GM12878 (cell line): ENCODE measurements at regions not wholly inside any gene's neighbourhood (a gene's known extent, or its start where the extent isn't known, plus 50 kb on each side); places are given as distances from the start of the nearest gene placed in this dataset.

Experiments used
- ATAC-seq: fragments of 200-7000 bp; cut with Tn5 transposase; 3 replicates; pipeline ENCODE4 v1.9.1; 2020; ENCODE audit warnings: mild to moderate bottlenecking, moderate library complexity
- BruUV-seq: library from RNA; stranded (reverse); fragments of 400-500 nt; replicated peaks from 2 replicates; lab custom pipeline; 2021; lab: Mats Ljungman, UMichigan
- CTCF ChIA-PET: fragments of 300-600 bp; sonication (Branson Sonifier 250); formaldehyde crosslinking; extraction: SDS; loops from one replicate; lab custom pipeline; 2021; ENCODE audit warnings: inconsistent platforms; lab: Yijun Ruan, JAX
- POLR2A ChIA-PET: fragments of 350-600 bp; formaldehyde crosslinking; extraction: SDS; loops from one replicate; lab custom pipeline; 2021; ENCODE audit warnings: inconsistent platforms; lab: Charles Lee
- RAD21 ChIA-PET: fragments of 300-600 bp; sonication (Branson Sonifier 250); formaldehyde crosslinking; loops from one replicate; lab custom pipeline; 2023; ENCODE audit warnings: antibody characterized with exemption; ENCODE audit not compliant: unreplicated experiment; lab: Charles Lee
- SMC1A ChIA-PET: fragments of 300-600 bp; sonication (Branson Sonifier 250); formaldehyde crosslinking; loops from one replicate; lab custom pipeline; 2023; ENCODE audit not compliant: unreplicated experiment, uncharacterized antibody; lab: Charles Lee
- DNase-seq: peaks from one replicate; pipeline ENCODE4 v3.0.0-alpha.2; 2011; ENCODE audit warnings: low read depth, low spot score
- FAIRE-seq: peaks from 3 replicates; lab custom pipeline; 2011; peaks lifted over from hg19 to GRCh38; lab: Jason Lieb, UNC
- H2AFZ ChIP-seq: 2 replicates; pipeline ENCODE4 v1.6.0; 2011; ENCODE audit warnings: low read depth, low read length, control low read depth; ENCODE audit not compliant: control insufficient read depth
- H3K27ac ChIP-seq: 2 replicates; pipeline ENCODE4 v1.5.1; 2011; ENCODE audit warnings: control low read depth; ENCODE audit not compliant: control insufficient read depth, insufficient read depth
- H3K27me3 ChIP-seq, 2 experiments: replicated peaks in 1 of 2; 2 replicates each; pipeline versions ENCODE4 v1.6.0 to v1.6.1; 2011; ENCODE audit warnings: low read length in 1 of 2; ENCODE audit not compliant: control insufficient read depth in 2 of 2, insufficient read depth in 2 of 2
- H3K36me3 ChIP-seq, 2 experiments: 2 replicates each; pipeline ENCODE4 v1.5.1; 2011; ENCODE audit warnings: low read length in 1 of 2; ENCODE audit not compliant: control insufficient read depth in 2 of 2, insufficient read depth in 2 of 2
- H3K4me1 ChIP-seq: 2 replicates; pipeline ENCODE4 v1.6.1; 2011; ENCODE audit warnings: mild to moderate bottlenecking, low read length, moderate library complexity, mixed read lengths; ENCODE audit not compliant: control insufficient read depth, insufficient read depth
- H3K4me2 ChIP-seq: 2 replicates; pipeline ENCODE4 v1.6.0; 2011; ENCODE audit warnings: control low read depth; ENCODE audit not compliant: control insufficient read depth, insufficient read depth
- H3K4me3 ChIP-seq: fragments of 200-600 bp; sonication (generic); 2 replicates; pipeline ENCODE4 v1.5.1; 2016
- H3K79me2 ChIP-seq: 2 replicates; pipeline ENCODE4 v1.6.0; 2011; ENCODE audit warnings: low read length; ENCODE audit not compliant: control insufficient read depth, insufficient read depth
- H3K9ac ChIP-seq: 2 replicates; pipeline ENCODE4 v1.8.0; 2011; ENCODE audit warnings: low read length, control low read depth, mixed read lengths; ENCODE audit not compliant: control insufficient read depth, insufficient read depth
- H3K9me3 ChIP-seq: replicated peaks from 3 replicates; pipeline ENCODE4 v1.5.1; 2011; ENCODE audit warnings: mild to moderate bottlenecking, low read length; ENCODE audit not compliant: control insufficient read depth, insufficient read depth
- H4K20me1 ChIP-seq: 2 replicates; pipeline ENCODE4 v1.6.0; 2011; ENCODE audit not compliant: control insufficient read depth, insufficient read depth
- BMI1 ChIP-seq: fragments of 450-650 bp; IDR thresholded peaks from 2 replicates; pipeline ENCODE4 v1.6.1; 2016; ENCODE audit warnings: mild to moderate bottlenecking, moderate library complexity, borderline replicate concordance
- CBX5 ChIP-seq: sonication (generic); IDR thresholded peaks from 2 replicates; pipeline ENCODE4 v1.6.1; 2016; ENCODE audit warnings: low read depth, moderate library complexity, mild to moderate bottlenecking, inconsistent platforms
- CTCF ChIP-seq, 3 experiments: IDR thresholded peaks in 2 of 3; conservative IDR thresholded peaks in 1 of 3; 2 replicates each; pipeline ENCODE4 v1.5.1; 2011; ENCODE audit warnings: low read depth in 3 of 3, low read length in 3 of 3, mild to moderate bottlenecking in 3 of 3, control low read depth in 2 of 3, moderate library complexity in 2 of 3, inconsistent platforms in 1 of 3, mixed read lengths in 1 of 3; ENCODE audit not compliant: control insufficient read depth in 2 of 3, insufficient read depth in 1 of 3; ENCODE audit errors: extremely low read depth in 1 of 3
- GABPA ChIP-seq: IDR thresholded peaks from 2 replicates; pipeline ENCODE4 v1.6.1; 2014; ENCODE audit warnings: antibody characterized with exemption, low read depth, mild to moderate bottlenecking, inconsistent platforms
- NFXL1 ChIP-seq: fragments of 450-650 bp; IDR thresholded peaks from 2 replicates; pipeline ENCODE4 v1.6.1; 2017; ENCODE audit warnings: antibody characterized with exemption, mild to moderate bottlenecking, borderline replicate concordance
- NR2F1 ChIP-seq: fragments of 450-650 bp; conservative IDR thresholded peaks from 2 replicates; pipeline ENCODE4 v1.6.1; 2017; ENCODE audit warnings: mild to moderate bottlenecking
- SIN3A ChIP-seq: IDR thresholded peaks from 2 replicates; pipeline ENCODE4 v1.6.1; 2012; ENCODE audit warnings: low read depth, low read length, improper control_type of control experiment
- SPI1 ChIP-seq: IDR thresholded peaks from 2 replicates; pipeline ENCODE4 v1.6.1; 2011; ENCODE audit warnings: low read depth, mild to moderate bottlenecking, low read length, moderate library complexity, borderline replicate concordance; ENCODE audit not compliant: insufficient read depth
- TCF12 ChIP-seq: IDR thresholded peaks from 2 replicates; pipeline ENCODE4 v1.6.1; 2011; ENCODE audit warnings: low read depth, mild to moderate bottlenecking, low read length
- WGBS: methylation state at CpG from one replicate; pipeline ENCODE4 v1.1.6; 2016; ENCODE audit warnings: low lambda C conversion rate; ENCODE audit not compliant: insufficient replicate concordance, insufficient coverage; ENCODE audit errors: missing lambda C conversion rate; 5-methylcytosine and 5-hydroxymethylcytosine counted together
- in situ Hi-C: fragments of 300-500 bp; cut with MboI; formaldehyde crosslinking; loops from 9 replicates; pipeline ENCODE4 v1.14.3; 2018; ENCODE audit warnings: mixed read lengths
- intact Hi-C: fragments of 100-400 bp; cut with micrococcal nuclease; formaldehyde crosslinking; loops from one replicate; pipeline ENCODE4 v1.14.2; 2022; ENCODE audit not compliant: unreplicated experiment
- TF ChIP-seq, protein P1 (sequence below): fragments of 450-650 bp; conservative IDR thresholded peaks from 2 replicates; pipeline ENCODE4 v1.6.1; 2017; ENCODE audit warnings: mild to moderate bottlenecking, moderate library complexity

DNA sequence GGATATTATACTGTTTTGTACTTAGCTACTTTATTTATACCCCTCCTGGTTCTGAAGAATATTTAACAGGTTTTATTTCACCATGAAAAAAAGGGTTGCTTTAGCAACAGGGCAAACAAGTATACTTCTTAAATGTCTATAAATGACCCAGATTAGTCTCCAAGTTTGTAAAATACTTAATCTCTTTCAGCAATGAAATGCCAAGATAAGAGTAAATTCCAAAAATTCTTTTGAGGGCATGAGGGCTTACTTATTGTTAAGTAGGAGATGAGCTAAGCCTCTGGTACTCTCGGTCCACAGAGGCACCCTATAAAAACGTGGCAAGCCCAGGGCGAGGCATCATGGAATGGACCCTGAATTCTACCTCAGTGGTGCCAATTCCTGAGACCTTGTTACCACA, 264.8 kb upstream of the NSMCE3 start:
- ChIA-PET CTCF (no interaction called here), SMC1A (no interaction called here), RAD21 (no interaction called here), POLR2A (no interaction called here)
- Histone ChIP-seq H3K36me3 (no peaks in the 10 kb centered on the region), H3K9ac (no peak overlapping the region), H3K9me3 (no peaks in the 10 kb centered on the region), H3K4me2 (no peak overlapping the region), H3K27me3 (no peaks in the 10 kb centered on the region), H4K20me1 (no peaks in the 10 kb centered on the region), H3K4me1 (no peaks in the 10 kb centered on the region), H3K27ac (no peak overlapping the region), H3K79me2 (no peaks in the 10 kb centered on the region), H3K4me3 (no peak overlapping the region), H2AFZ (no peak overlapping the region)
- DNase-seq (no peak), FAIRE-seq (no peak), ATAC-seq (no peak)
- intact Hi-C loops: no loop called here
- in situ Hi-C loops: no loop called here
- 0% methylated on average over 3 of the region's 3 CpGs for WGBS
- TF ChIP-seq NR2F1 (no peak), TCF12 (no peak), NFXL1 (no peak), SPI1 (no peak)
- no TSS peak for BruUV-seq

DNA sequence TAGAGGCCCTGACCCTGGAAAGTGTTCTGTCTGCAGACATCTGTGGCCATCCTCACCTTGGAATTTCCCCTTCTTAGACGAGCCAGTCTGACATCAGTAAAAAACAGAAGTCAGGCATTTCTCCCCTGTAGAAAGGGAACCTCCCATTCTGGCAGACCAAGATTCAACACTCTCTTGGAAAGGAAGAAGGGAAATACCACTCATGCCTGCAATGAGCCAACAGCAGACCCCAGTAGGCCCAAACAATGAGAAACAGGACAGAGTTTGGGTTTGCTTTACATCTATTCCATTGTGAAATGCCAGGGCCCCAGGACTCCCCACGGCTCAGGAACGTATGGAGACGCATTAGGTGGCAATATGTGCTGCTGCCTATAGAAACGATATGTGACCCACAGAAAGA, 264.0 kb upstream of the NSMCE3 start:
- FAIRE-seq (no peak), ATAC-seq (no peak), DNase-seq (no peak)
- no peaks in the 10 kb centered on the region for H3K9me3 ChIP-seq
- H3K9ac ChIP-seq: no peak overlapping the region
- no peaks in the 10 kb centered on the region for H3K36me3 ChIP-seq
- H3K79me2 ChIP-seq: no peaks in the 10 kb centered on the region
- H4K20me1 ChIP-seq: no peaks in the 10 kb centered on the region
- H3K4me3 ChIP-seq: no peak overlapping the region
- BruUV-seq: no TSS peak
- H3K27ac ChIP-seq: no peak overlapping the region
- SMC1A ChIA-PET: no interaction called here
- no peak overlapping the region for H2AFZ ChIP-seq
- CTCF ChIA-PET: no interaction called here
- H3K4me1 ChIP-seq: no peaks in the 10 kb centered on the region
- WGBS: 0% methylated on average over 5 of the region's 5 CpGs
- no peak overlapping the region for H3K4me2 ChIP-seq
- no peak for TF ChIP-seq CBX5
- TF ChIP-seq CTCF (IDR thresholded peaks at IDR 0.05 in 2 of 3, conservative IDR thresholded peaks at IDR 0.05 in 1 of 3; ENCODE audit: control insufficient read depth in 2 of 3, extremely low read depth in 1 of 3, insufficient read depth in 1 of 3, low read depth in 3 of 3, low read length in 3 of 3): no peak
- TF ChIP-seq SIN3A: no peak
- TF ChIP-seq BMI1: no peak
- no peak for TF ChIP-seq GABPA
- TF ChIP-seq, protein P1, sequence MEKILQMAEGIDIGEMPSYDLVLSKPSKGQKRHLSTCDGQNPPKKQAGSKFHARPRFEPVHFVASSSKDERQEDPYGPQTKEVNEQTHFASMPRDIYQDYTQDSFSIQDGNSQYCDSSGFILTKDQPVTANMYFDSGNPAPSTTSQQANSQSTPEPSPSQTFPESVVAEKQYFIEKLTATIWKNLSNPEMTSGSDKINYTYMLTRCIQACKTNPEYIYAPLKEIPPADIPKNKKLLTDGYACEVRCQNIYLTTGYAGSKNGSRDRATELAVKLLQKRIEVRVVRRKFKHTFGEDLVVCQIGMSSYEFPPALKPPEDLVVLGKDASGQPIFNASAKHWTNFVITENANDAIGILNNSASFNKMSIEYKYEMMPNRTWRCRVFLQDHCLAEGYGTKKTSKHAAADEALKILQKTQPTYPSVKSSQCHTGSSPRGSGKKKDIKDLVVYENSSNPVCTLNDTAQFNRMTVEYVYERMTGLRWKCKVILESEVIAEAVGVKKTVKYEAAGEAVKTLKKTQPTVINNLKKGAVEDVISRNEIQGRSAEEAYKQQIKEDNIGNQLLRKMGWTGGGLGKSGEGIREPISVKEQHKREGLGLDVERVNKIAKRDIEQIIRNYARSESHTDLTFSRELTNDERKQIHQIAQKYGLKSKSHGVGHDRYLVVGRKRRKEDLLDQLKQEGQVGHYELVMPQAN: no peak
- TF ChIP-seq, all 136 proteins: peak for 0
- in situ Hi-C loops (no loop called here), intact Hi-C loops (no loop called here)
- no peaks in the 10 kb centered on the region for H3K27me3 ChIP-seq
- RAD21 ChIA-PET: no interaction called here
- POLR2A ChIA-PET: no interaction called here
